Transverse colon (tissue), 4 donors: ENCODE measurements at regions not wholly inside any gene's neighbourhood (a gene's known extent, or its start where the extent isn't known, plus 50 kb on each side); places are given as distances from the start of the nearest gene placed in this dataset.

Source experiments
- CTCF ChIP-seq, 5 experiments: fragments of 200-600 bp in 3 of 5; fragments of 450-650 bp in 2 of 5; sonication (generic) in 3 of 5; IDR thresholded peaks; 1 replicate in 2 of 5; 2 replicates in 3 of 5; pipeline ENCODE4 v1.5.1; 2016 to 2017; ENCODE audit warnings: antibody characterized with exemption in 5 of 5, inconsistent platforms in 3 of 5, mild to moderate bottlenecking in 2 of 5, moderate library complexity in 1 of 5
- EP300 ChIP-seq: sonication (generic); formaldehyde crosslinking; IDR thresholded peaks from one replicate; pipeline ENCODE4 v1.6.1; 2017; ENCODE audit warnings: antibody characterized with exemption, low read depth
- POLR2A ChIP-seq: fragments of 450-650 bp; IDR thresholded peaks from one replicate; pipeline ENCODE4 v1.6.1; 2016; ENCODE audit warnings: antibody characterized with exemption, mild to moderate bottlenecking, moderate library complexity
- POLR2AphosphoS5 ChIP-seq, 3 donors: sonication (generic); formaldehyde crosslinking; IDR thresholded peaks; one replicate each; pipeline ENCODE4 v1.6.1; 2016; ENCODE audit warnings: antibody characterized with exemption in 3 of 3

GRCh38 chr2:225725726-225726125 is 326.2 kb downstream of the NYAP2 start:
- TF ChIP-seq POLR2A: no peak
- no peak for TF ChIP-seq CTCF (IDR thresholded peaks at IDR 0.05)
- no peak for TF ChIP-seq POLR2AphosphoS5 (IDR thresholded peaks at IDR 0.05)
- no peak for TF ChIP-seq EP300
